ENCODE measurements at regions not wholly inside any gene's neighbourhood (a gene's known extent, or its start where the extent isn't known, plus 50 kb on each side); places are given as distances from the start of the nearest gene placed in this dataset.

DNA sequence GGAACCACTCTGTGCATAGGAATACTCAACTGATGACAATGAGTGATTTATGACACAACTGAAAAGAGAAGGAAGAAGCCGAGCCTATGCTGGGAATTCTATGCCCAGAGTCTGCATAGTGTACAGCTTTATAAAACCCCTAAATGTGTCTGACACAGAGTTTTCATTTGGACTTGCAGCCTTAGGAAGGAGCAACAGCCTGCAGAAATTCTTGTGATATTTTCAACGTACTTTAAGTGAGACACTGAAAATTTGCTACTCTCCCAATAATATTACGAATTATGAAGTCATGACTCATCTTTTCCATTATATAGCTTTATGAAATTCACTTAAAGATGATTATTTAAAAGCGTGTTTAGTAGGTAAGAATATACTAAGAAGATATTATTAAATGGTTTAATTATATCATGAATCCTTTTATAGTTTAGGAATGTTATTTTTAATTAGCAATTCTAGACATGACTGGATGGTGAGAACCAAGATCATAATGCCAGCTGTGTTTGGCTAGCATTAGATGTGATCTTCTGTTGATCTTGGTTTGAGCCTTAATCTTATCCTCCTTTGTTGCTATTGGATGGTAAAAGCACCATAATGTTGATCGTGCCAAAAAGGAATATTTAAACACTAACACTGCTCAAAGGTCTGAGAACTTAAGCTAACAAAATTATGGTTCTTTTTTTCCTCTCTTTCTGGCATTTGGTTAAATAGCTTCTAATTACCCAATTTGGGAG lies 785.1 kb upstream of the ADGRL4 start:
- intact Hi-C loops (cut with DNase I): no loop called here
- TF ChIP-seq, protein P1, sequence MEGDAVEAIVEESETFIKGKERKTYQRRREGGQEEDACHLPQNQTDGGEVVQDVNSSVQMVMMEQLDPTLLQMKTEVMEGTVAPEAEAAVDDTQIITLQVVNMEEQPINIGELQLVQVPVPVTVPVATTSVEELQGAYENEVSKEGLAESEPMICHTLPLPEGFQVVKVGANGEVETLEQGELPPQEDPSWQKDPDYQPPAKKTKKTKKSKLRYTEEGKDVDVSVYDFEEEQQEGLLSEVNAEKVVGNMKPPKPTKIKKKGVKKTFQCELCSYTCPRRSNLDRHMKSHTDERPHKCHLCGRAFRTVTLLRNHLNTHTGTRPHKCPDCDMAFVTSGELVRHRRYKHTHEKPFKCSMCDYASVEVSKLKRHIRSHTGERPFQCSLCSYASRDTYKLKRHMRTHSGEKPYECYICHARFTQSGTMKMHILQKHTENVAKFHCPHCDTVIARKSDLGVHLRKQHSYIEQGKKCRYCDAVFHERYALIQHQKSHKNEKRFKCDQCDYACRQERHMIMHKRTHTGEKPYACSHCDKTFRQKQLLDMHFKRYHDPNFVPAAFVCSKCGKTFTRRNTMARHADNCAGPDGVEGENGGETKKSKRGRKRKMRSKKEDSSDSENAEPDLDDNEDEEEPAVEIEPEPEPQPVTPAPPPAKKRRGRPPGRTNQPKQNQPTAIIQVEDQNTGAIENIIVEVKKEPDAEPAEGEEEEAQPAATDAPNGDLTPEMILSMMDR (IDR thresholded peaks at IDR 0.05): no peak
- H3K27me3 ChIP-seq: no peaks in the 10 kb centered on the region
- no peaks in the 10 kb centered on the region for H3K9me3 ChIP-seq (replicated peaks in 1 of 3)
- no peaks in the 10 kb centered on the region for H3K4me1 ChIP-seq (replicated peaks in 1 of 2)
- no peak for DNase-seq
- no peak overlapping the region for H3K4me3 ChIP-seq
- H3K36me3 ChIP-seq (replicated peaks in 1 of 2): no peaks in the 10 kb centered on the region
- WGBS, 4 donors: 62 to 64% (median 63%) methylated on average over 5 of the region's 5 CpGs
- H3K27ac ChIP-seq: no peak overlapping the region

DNA sequence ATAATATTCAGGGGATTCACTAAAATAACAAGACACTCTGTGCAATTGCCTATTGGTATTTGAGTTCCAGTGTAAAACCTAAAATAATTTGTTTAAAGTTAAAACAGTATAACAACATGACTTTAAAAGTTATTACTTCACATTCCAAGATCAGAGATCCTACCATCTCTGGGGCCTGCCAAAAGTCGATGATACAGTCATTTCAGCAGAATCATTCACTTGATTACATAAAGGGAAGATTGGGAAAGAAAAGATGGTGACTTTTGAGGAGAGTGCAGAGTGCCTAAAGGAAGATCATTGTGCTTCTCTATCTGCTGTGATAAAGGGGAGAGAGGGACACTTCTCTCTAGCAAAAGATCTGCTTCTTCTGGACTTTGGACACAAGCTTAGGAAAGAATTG lies 784.4 kb upstream of the ADGRL4 start:
- intact Hi-C loops (cut with DNase I): no loop called here

DNA sequence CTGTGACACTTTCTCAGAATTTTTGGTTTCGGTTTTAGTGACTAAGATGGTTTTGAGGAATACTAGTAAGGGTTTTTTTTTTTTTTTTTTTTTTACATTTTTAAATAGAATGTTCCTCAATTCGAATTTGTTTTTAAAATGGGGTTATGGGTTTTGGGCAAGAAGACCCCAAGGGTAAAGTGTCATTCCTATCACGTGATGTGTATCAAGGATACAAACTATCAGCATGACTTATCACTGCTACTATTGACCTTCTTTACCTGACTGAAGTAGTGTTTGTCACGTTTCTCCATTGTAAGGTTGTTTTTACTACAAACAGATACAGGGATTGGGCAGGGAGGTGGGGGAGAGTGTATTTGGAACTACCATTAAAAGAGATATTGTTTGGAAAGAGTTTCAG lies 781.1 kb upstream of the ADGRL4 start:
- TF ChIP-seq, protein P1 (IDR thresholded peaks at IDR 0.05): no peak
- TF ChIP-seq POLR2A (IDR thresholded peaks at IDR 0.05): no peak
- WGBS, 4 donors: 52 to 66% (median 59%) methylated on average over 4 of the region's 4 CpGs
- Histone ChIP-seq H3K4me1 (replicated peaks in 1 of 2) (no peaks in the 10 kb centered on the region), H3K36me3 (replicated peaks in 1 of 2) (no peaks in the 10 kb centered on the region), H3K27ac (no peak overlapping the region), H3K27me3 (no peaks in the 10 kb centered on the region), H3K4me3 (no peak overlapping the region), H3K9me3 (replicated peaks in 1 of 3) (no peaks in the 10 kb centered on the region)
- intact Hi-C loops (cut with DNase I): no loop called here
- no peak for DNase-seq

More for the DNA sequence above, 784.4 kb upstream of the ADGRL4 start:
- no peak for DNase-seq
- Histone ChIP-seq H3K36me3 (replicated peaks in 1 of 2) (no peaks in the 10 kb centered on the region), H3K27me3 (no peaks in the 10 kb centered on the region), H3K4me1 (replicated peaks in 1 of 2) (no peaks in the 10 kb centered on the region), H3K27ac (no peak overlapping the region), H3K4me3 (no peak overlapping the region), H3K9me3 (replicated peaks in 1 of 3) (no peaks in the 10 kb centered on the region)
- TF ChIP-seq POLR2A (IDR thresholded peaks at IDR 0.05): no peak
- TF ChIP-seq, protein P1 (IDR thresholded peaks at IDR 0.05): no peak
- 48 to 71% (median 58%) methylated on average over 1 of the region's 1 CpG for WGBS, 4 donors

DNA sequence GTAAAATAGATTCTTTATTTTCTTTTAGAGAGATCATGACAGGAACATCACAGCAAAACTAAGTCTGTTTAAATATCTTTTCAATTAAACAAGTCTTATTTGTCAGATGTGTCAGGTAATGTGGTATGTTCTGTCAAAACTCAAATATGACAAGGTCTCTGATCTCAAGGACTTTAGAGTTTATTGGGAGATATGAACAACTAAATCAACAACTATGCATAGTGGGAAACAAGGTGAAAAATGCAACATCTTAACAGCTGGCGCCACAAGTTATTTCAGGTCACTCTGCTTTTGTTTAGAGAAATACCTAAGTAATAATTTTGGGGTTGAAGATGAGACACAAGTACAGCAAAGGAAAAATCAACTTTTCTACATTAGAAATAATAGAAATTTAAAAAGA lies 779.4 kb upstream of the ADGRL4 start:
- 89 to 96% (median 91%) methylated on average over 1 of the region's 1 CpG for WGBS, 4 donors
- Histone ChIP-seq H3K4me3 (no peak overlapping the region), H3K4me1 (replicated peaks in 1 of 2) (no peaks in the 10 kb centered on the region), H3K27me3 (no peaks in the 10 kb centered on the region), H3K27ac (no peak overlapping the region), H3K36me3 (replicated peaks in 1 of 2) (no peaks in the 10 kb centered on the region), H3K9me3 (replicated peaks in 1 of 3) (no peaks in the 10 kb centered on the region)
- DNase-seq: no peak
- TF ChIP-seq POLR2A (IDR thresholded peaks at IDR 0.05): no peak
- TF ChIP-seq, protein P1 (IDR thresholded peaks at IDR 0.05): no peak
- intact Hi-C loops (cut with DNase I): no loop called here

Data from adrenal gland (tissue), 9 donors.